ENCODE measurements at regions not wholly inside any gene's neighbourhood (a gene's known extent, or its start where the extent isn't known, plus 50 kb on each side); places are given as distances from the start of the nearest gene placed in this dataset.

DNA sequence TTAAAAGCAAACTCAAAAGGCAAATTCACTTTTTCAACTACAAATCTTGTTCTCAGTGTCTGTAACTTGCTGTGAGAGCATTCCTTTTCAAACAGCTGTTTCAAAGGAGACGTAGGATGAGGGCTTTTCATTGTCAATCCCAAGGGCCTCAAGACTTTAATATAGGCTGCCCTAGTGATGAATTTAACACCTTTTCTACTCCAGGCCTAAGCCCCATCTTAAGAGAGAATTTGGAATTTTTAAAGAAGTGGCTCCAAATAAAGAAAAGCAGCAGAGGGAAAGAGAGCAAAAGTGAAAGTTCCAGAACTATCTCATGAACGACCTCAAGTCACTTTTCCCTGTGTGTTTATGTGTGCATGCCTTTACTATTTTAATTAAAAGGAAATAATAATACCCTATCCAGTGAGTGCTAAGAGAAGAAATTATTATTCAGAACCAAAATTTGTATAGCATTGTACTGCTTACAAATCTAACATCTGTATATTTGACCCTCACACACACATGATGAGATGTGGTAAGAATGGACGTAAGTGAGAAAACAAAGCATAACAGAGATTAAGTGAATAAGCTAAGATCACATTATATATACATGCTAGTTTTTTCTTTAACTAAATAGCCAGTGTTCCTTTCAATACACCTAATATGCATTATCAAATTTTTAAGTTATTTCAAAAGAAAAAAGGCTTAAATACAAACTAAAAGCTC is 196.4 kb downstream of the VGLL3 start:
- H3K27ac ChIP-seq = no peak overlapping the region
- no peak for TF ChIP-seq ZFX (IDR thresholded peaks at IDR 0.05)
- TF ChIP-seq, protein P1, sequence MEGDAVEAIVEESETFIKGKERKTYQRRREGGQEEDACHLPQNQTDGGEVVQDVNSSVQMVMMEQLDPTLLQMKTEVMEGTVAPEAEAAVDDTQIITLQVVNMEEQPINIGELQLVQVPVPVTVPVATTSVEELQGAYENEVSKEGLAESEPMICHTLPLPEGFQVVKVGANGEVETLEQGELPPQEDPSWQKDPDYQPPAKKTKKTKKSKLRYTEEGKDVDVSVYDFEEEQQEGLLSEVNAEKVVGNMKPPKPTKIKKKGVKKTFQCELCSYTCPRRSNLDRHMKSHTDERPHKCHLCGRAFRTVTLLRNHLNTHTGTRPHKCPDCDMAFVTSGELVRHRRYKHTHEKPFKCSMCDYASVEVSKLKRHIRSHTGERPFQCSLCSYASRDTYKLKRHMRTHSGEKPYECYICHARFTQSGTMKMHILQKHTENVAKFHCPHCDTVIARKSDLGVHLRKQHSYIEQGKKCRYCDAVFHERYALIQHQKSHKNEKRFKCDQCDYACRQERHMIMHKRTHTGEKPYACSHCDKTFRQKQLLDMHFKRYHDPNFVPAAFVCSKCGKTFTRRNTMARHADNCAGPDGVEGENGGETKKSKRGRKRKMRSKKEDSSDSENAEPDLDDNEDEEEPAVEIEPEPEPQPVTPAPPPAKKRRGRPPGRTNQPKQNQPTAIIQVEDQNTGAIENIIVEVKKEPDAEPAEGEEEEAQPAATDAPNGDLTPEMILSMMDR (conservative IDR thresholded peaks at IDR 0.05) = no peak

GRCh38 chr3:86793786-86794185 is 197.2 kb downstream of the VGLL3 start:
- TF ChIP-seq, protein P1 (conservative IDR thresholded peaks at IDR 0.05) = no peak
- no peak overlapping the region for H3K27ac ChIP-seq

DNA sequence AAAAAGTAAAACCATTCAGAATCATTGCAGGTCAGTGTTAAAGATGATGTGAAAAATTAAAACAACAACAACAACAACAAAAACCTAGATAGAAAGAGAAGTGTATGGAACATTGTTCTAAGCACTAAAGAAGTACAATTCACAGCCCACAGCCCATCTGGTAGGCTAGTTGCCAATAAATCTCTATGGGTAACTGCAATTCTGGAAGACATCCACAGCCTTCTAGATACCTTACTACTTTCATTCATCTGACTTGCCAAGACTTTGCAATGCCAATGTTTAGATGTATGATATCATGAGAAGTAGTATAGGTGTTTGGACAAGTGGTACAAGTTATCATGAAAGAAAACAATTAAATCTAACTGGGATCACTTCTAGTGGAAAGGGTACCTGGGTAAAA is 198.6 kb downstream of the VGLL3 start:
- no peak for TF ChIP-seq ZFX (IDR thresholded peaks at IDR 0.05)
- no peak overlapping the region for H3K27ac ChIP-seq

DNA sequence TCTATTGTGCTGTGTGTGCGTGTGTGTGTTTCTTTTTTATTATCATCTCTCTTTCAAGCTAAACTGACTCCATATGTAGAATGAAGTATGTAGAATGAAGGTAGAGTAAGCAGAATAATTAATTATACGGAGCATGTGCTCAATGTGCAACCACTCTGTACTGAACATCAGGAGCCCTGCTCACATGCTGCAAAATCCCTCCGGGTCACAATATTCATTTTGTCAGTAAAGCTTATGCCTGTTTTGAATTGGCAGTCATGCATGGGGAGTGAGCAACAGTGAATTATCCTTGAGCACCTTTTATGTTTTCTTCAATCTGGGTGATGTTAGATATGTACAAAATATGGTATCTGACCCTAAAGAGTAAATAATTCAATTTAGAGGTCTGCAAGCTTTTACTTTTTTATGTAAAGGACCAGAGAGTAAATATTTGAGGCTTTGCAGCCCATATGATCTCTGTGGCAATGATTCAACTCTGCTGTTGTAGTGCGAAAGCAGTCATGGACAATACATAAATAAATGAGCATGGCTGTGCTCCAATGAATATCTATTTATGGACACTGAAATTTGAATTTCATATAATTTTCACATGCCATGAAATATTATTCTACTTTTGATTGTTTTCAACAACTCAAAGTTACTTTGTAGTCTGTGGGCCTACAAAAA is 199.9 kb downstream of the VGLL3 start:
- no peak overlapping the region for H3K27ac ChIP-seq
- TF ChIP-seq ZFX (IDR thresholded peaks at IDR 0.05) = no peak
- TF ChIP-seq, protein P1 (conservative IDR thresholded peaks at IDR 0.05) = no peak

- H3K27ac ChIP-seq = no peak overlapping the region
- no peak for TF ChIP-seq ZFX (IDR thresholded peaks at IDR 0.05)
- TF ChIP-seq, protein P1 (conservative IDR thresholded peaks at IDR 0.05) = no peak
Measured at GRCh38 chr3:86788371-86788770, 202.6 kb downstream of the VGLL3 start.

DNA sequence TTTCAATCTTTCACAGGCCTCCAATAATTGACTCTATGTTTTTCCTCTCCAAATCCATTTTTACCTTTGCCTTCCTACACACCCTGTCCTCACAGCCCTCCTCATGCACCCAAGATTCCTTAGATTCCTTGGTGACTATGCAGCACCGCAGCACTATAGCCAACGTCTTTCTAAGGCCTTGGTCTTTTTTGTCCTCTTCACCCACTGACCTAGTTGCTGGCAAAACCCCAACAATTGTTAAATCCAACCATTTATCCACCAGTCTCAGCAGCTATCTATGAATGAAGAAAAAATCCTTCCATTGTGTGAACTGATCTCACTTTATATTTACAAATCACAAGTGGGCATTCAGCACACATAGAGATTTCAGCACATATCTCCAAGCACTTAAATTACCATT is 203.9 kb downstream of the VGLL3 start:
- H3K27ac ChIP-seq = no peak overlapping the region
- no peak for TF ChIP-seq ZFX (IDR thresholded peaks at IDR 0.05)
- TF ChIP-seq, protein P1 (conservative IDR thresholded peaks at IDR 0.05) = no peak

DNA sequence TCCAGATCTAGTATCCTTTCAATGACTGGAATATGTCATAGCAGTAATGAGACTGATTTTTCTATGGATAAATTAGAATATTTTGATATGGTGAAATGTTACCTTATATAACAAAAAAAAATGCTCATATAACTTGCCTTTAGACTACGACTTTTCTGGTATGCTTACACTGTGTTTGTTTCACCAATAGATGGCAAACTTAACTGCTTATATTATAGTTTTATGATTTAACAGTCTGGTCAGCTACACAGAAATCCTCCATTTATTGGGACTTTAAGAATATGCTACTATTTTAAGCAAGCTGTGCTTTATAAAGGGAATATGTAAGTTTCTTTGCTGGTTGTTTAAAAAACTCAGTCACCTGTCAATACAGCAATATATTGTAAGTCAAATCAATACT is 205.6 kb downstream of the VGLL3 start:
- H3K27ac ChIP-seq = no peak overlapping the region
- TF ChIP-seq, protein P1 (conservative IDR thresholded peaks at IDR 0.05) = peak; percentile 15
- TF ChIP-seq ZFX (IDR thresholded peaks at IDR 0.05) = no peak

DNA sequence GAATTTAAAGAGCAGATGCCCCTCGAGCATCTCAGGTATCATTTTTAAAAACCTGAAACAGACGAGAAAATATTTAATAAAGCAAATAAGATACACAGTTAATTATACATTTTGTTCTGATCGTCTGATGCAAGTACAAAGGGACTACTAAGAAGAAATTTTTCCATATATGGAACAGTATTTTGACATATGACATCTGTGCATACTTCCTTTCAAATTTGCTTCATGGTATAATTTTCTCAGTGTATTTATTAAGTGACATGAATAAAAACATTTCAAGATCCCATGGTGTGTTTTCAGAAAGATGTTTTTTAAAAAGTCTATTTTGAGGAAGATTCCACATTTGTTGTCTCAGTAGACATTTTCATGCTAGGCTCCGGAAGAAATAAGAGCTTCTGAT is 208.1 kb downstream of the VGLL3 start:
- H3K27ac ChIP-seq = no peak overlapping the region
- TF ChIP-seq, protein P1 (conservative IDR thresholded peaks at IDR 0.05) = no peak
- no peak for TF ChIP-seq ZFX (IDR thresholded peaks at IDR 0.05)
